ENCODE measurements at regions not wholly inside any gene's neighbourhood (a gene's known extent, or its start where the extent isn't known, plus 50 kb on each side); places are given as distances from the start of the nearest gene placed in this dataset.

GRCh38 chr1:214174508-214175199 lies 106.3 kb upstream of the SMYD2 start:
- TF ChIP-seq CTCF (conservative IDR thresholded peaks at IDR 0.05 in 1 of 2, IDR thresholded peaks at IDR 0.05 in 1 of 2; ENCODE audit: low read depth in 1 of 2, low read length in 2 of 2) = no peak
- no peak for TF ChIP-seq EZH2 (IDR thresholded peaks at IDR 0.05; ENCODE audit: low read length, missing control alignments)
